ENCODE measurements at regions not wholly inside any gene's neighbourhood (a gene's known extent, or its start where the extent isn't known, plus 50 kb on each side); places are given as distances from the start of the nearest gene placed in this dataset.

GRCh38 chr14:97070259-97070658 lies 273.1 kb downstream of the VRK1 start:
- DNase-seq (ENCODE audit: extremely low spot score): no peak
- ChIA-PET CTCF (no interaction called here), POLR2A (no interaction called here)
- no peak for TF ChIP-seq CTCF (IDR thresholded peaks at IDR 0.05; ENCODE audit: control extremely low read depth, extremely low read depth, low read depth, missing control alignments)

DNA sequence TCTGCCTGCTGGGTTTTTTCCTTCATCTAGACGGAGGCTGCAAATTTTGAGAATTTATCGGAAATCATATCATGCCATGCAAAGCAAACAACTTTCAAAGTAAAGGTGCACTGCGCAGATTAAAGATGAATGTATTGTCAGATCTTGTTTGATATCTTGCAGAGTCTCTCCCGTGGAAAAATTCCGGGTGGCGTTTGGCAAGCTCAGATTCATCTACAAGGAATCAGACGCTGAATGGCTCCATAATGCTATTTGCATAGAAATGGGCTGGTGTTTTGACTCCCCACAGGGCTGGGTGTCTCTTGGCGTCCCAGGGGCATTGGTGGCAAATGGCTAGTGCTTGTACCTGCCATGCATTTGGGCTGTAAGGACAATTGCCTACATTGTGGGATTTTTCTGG lies 274.0 kb downstream of the VRK1 start:
- CTCF ChIA-PET: interaction anchor here (1.0 kb wide), 1 partner anchor 10 kb away, joined by 3 read pairs; no protein-coding TSS in a partner anchor
- DNase-seq (ENCODE audit: extremely low spot score): no peak
- no peak for TF ChIP-seq CTCF (IDR thresholded peaks at IDR 0.05; ENCODE audit: control extremely low read depth, extremely low read depth, low read depth, missing control alignments)
- POLR2A ChIA-PET: no interaction called here

DNA sequence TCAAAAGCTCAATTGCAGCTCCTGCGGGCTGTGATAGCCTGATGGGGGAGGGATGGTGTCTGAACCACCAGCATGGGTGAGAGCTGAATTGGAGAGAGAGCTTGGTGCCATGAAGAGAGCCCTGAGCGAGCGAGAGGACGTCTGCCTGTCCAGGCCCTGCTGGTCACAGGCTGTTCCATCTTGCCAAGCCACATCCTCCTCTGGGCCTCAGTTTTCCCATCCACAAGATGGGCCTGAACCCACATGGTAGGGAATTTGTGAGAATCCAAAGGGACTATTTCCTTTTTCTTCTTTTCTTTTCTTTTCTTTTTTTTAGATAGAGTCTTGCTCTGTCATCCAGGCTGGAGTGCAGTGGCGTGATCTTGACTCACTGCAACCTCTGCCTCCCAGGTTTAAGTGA lies 276.4 kb downstream of the VRK1 start:
- DNase-seq (ENCODE audit: extremely low spot score): no peak
- POLR2A ChIA-PET: no interaction called here
- TF ChIP-seq CTCF (IDR thresholded peaks at IDR 0.05; ENCODE audit: control extremely low read depth, extremely low read depth, low read depth, missing control alignments): no peak
- CTCF ChIA-PET: interaction anchor here (0.7 to 1.3 kb wide), 2 partner anchors 15 to 67 kb away, joined by 3 read pairs; no protein-coding TSS in a partner anchor

DNA sequence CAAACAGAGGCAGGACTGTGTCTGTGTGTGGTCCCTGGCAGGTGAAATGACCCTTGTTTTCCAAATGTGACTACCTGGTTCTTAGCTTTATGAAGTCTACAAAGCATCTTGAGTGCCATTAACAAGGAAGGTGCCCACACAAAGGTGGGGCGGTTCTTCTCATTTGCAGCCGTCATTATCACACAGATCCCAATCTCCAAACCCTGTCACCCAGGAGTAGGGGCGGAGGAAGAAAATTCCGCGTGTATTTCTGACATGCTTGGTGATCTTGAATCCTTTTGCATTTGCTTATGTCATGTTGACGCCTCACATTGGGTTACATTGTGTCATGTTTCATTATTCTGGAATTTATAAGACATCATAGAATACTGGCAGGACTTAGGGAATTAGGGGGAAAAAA lies 277.3 kb downstream of the VRK1 start:
- ChIA-PET CTCF (interaction anchor here (1.0 kb wide), 1 partner anchor 21 kb away, joined by 3 read pairs; no protein-coding TSS in a partner anchor), POLR2A (no interaction called here)
- TF ChIP-seq CTCF (IDR thresholded peaks at IDR 0.05; ENCODE audit: control extremely low read depth, extremely low read depth, low read depth, missing control alignments): no peak
- DNase-seq (ENCODE audit: extremely low spot score): no peak

DNA sequence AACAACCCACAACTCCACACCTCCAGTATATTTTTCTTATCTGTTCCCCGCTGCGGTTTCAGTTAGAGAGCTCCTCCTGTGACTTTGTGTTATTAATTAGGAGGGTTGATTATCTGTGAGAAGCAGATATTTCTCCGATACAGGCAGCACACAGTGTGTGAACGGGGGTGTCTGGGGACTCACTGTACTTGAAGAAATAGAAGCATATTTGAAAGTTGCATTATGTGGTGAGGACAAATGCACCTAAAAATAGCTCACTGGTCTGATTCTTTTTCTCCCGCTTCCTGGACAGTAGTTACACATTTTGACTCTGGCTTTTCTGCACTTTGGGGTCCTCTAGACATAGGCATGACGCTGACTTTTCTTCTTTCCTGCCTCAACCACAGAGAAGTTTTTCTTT lies 277.7 kb downstream of the VRK1 start:
- ChIA-PET CTCF (interaction anchor here (1.0 kb wide), 1 partner anchor 22 kb away, joined by 3 read pairs; no protein-coding TSS in a partner anchor), POLR2A (interaction anchor here (0.6 kb wide), 1 partner anchor 9 kb away, joined by 4 read pairs; no protein-coding TSS in a partner anchor)
- DNase-seq (ENCODE audit: extremely low spot score): no peak
- TF ChIP-seq CTCF (IDR thresholded peaks at IDR 0.05; ENCODE audit: control extremely low read depth, extremely low read depth, low read depth, missing control alignments): no peak

DNA sequence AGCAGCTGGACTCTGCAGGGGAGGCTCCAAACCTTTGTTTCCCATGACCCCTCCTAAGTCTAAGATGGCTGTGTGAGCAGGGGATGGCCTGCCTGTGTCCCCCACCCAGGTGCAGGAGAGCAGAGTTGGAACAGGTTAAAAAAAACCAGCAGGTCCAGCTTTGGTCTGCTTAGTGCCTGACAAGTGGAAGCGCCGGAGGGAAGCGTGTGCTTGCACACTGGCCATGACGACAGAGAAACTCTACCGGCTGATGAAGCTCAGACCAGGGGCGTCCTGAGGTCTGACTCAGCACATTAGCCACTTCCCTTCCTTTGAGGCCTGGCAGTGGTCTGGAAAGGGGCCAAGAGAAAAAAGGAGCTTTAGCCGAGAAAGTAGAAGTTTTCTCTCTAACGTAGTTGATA lies 280.1 kb downstream of the VRK1 start:
- ChIA-PET CTCF (interaction anchor here (0.9 to 1.1 kb wide), 2 partner anchors 10 to 22 kb away, joined by 3 to 4 read pairs; no protein-coding TSS in a partner anchor), POLR2A (no interaction called here)
- no peak for TF ChIP-seq CTCF (IDR thresholded peaks at IDR 0.05; ENCODE audit: control extremely low read depth, extremely low read depth, low read depth, missing control alignments)
- DNase-seq (ENCODE audit: extremely low spot score): no peak
